Endothelial cell of umbilical vein (primary cell): ENCODE measurements at regions not wholly inside any gene's neighbourhood (a gene's known extent, or its start where the extent isn't known, plus 50 kb on each side); places are given as distances from the start of the nearest gene placed in this dataset.

ENCODE experiments used
- POLR2A ChIP-seq: IDR thresholded peaks from 2 replicates; pipeline ENCODE4 v1.6.1; 2012; ENCODE audit warnings: low read depth, mild to moderate bottlenecking, control low read depth, low read length
- POLR2AphosphoS5 ChIP-seq: IDR thresholded peaks from 2 replicates; pipeline ENCODE4 v1.6.1; 2012; ENCODE audit warnings: low read depth, mild to moderate bottlenecking, control low read depth, low read length, moderate library complexity; ENCODE audit not compliant: insufficient read depth
- TF ChIP-seq, protein P1 (sequence below), 2 donors: IDR thresholded peaks; 1 replicate in 1 of 2; 2 replicates in 1 of 2; pipeline ENCODE4 v1.5.1; 2011; ENCODE audit warnings: low read length in 2 of 2, mild to moderate bottlenecking in 2 of 2, moderate library complexity in 2 of 2, control low read depth in 1 of 2, inconsistent platforms in 1 of 2, low read depth in 1 of 2; ENCODE audit not compliant: insufficient read depth in 1 of 2; ENCODE audit errors: extremely low read depth in 1 of 2

DNA sequence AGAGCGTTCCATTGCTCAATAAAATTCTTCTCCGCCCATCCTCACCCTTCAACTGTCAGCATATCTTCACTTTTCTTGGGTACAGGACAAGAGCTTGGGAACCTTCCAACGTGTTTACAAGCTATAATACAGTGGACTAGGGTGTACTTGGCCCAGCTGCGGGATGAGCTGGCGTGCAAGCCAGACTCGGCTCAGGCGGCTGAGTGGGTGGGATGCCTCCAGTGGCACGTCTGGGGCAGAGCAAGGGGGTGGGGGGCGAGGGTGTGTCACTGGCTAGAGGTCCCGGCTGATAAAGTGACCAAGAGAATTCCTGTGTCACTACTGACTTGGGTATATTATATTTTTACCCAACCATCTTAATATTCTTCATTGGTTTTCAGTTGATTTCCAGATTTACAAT lies 179.7 kb downstream of the EVA1A start:
- no peak for TF ChIP-seq POLR2A
- TF ChIP-seq, protein P1, sequence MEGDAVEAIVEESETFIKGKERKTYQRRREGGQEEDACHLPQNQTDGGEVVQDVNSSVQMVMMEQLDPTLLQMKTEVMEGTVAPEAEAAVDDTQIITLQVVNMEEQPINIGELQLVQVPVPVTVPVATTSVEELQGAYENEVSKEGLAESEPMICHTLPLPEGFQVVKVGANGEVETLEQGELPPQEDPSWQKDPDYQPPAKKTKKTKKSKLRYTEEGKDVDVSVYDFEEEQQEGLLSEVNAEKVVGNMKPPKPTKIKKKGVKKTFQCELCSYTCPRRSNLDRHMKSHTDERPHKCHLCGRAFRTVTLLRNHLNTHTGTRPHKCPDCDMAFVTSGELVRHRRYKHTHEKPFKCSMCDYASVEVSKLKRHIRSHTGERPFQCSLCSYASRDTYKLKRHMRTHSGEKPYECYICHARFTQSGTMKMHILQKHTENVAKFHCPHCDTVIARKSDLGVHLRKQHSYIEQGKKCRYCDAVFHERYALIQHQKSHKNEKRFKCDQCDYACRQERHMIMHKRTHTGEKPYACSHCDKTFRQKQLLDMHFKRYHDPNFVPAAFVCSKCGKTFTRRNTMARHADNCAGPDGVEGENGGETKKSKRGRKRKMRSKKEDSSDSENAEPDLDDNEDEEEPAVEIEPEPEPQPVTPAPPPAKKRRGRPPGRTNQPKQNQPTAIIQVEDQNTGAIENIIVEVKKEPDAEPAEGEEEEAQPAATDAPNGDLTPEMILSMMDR (IDR thresholded peaks at IDR 0.05; ENCODE audit: extremely low read depth in 1 of 2, insufficient read depth in 1 of 2, low read depth in 1 of 2, low read length in 2 of 2), result no peak
- TF ChIP-seq POLR2AphosphoS5, result no peak
